ENCODE measurements at regions not wholly inside any gene's neighbourhood (a gene's known extent, or its start where the extent isn't known, plus 50 kb on each side); places are given as distances from the start of the nearest gene placed in this dataset.
"Not testable (repeated sequence)": the region's sequence is repeated elsewhere in the genome, so short reads cannot be mapped to it uniquely, and the experiment has no call there.

DNA sequence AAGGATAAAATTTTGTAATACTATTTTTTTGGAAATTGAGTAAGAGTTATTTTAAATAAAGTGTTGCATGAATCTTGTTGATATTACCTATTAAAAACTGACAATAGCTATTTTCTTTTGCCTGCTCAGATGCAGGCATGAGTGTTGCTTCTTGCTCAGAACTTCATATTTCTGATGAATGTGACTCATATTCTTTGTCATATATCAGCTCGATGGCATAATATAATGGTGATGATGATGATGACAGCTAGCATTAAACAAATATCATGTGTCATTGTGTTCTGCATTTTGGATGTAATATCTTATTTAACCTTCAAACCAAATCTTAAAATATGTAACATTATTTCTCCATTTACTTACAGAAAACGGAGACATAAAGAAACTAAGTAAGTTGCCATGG is 605.5 kb upstream of the FOXG1 start:
- no peaks in the 10 kb centered on the region for H3K79me2 ChIP-seq (ENCODE audit: control insufficient read depth, insufficient read depth, low read length, unreplicated experiment)
- H3K27ac ChIP-seq (ENCODE audit: low read depth, low read length) = no peak overlapping the region
- H3K4me3 ChIP-seq (ENCODE audit: low read depth, low read length) = no peak overlapping the region
- H3K4me1 ChIP-seq (ENCODE audit: control insufficient read depth, insufficient read depth, low read length, unreplicated experiment) = no peaks in the 10 kb centered on the region
- H2AFZ ChIP-seq (ENCODE audit: low read length, unreplicated experiment) = no peak overlapping the region
- H3K27me3 ChIP-seq (ENCODE audit: insufficient read depth, low read length) = no peaks in the 10 kb centered on the region
- H3K36me3 ChIP-seq (ENCODE audit: insufficient read depth, low read length) = no peaks in the 10 kb centered on the region

DNA sequence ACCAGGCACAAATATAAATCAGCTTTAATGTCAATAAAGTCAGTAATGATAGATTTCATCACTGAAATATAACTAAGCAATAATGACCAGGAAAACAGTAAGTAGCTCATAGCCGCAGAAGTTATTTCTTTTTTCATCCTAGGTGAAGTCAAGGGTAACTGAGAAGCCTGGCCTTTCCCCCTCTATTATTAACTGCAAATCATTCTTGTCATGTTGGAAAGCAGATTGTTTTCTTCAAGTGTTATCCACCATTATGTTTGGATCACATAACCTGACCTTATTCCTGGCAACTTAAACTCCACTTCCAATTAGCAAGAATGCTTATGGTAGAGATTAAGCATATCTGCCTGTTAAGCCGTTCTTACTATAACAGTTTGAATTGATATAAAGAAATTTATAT is 603.4 kb upstream of the FOXG1 start:
- no peaks in the 10 kb centered on the region for H3K4me1 ChIP-seq (ENCODE audit: control insufficient read depth, insufficient read depth, low read length, unreplicated experiment)
- no peak overlapping the region for H3K27ac ChIP-seq (ENCODE audit: low read depth, low read length)
- no peak overlapping the region for H2AFZ ChIP-seq (ENCODE audit: low read length, unreplicated experiment)
- no peaks in the 10 kb centered on the region for H3K79me2 ChIP-seq (ENCODE audit: control insufficient read depth, insufficient read depth, low read length, unreplicated experiment)
- no peaks in the 10 kb centered on the region for H3K27me3 ChIP-seq (ENCODE audit: insufficient read depth, low read length)
- no peak overlapping the region for H3K4me3 ChIP-seq (ENCODE audit: low read depth, low read length)
- no peaks in the 10 kb centered on the region for H3K36me3 ChIP-seq (ENCODE audit: insufficient read depth, low read length)

DNA sequence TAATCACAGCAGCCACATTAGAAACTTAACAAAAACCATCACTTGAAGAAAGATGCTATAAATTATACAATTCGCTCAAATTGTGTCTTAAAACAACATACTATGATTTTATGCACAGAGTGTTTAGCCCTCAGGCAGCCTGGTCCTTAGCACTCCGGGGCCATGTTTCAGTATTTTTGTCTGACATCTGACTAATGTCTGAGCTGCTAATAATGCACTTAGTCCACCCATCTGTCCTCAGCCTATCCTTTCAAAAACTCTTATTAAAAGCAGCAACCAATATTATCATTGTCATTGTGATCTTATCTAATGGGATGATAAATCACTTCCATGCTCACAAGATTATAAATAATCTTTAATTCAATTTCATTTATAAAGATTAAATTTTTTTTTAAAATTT is 602.7 kb upstream of the FOXG1 start:
- Histone ChIP-seq H3K27me3 (ENCODE audit: insufficient read depth, low read length) (no peaks in the 10 kb centered on the region), H3K79me2 (ENCODE audit: control insufficient read depth, insufficient read depth, low read length, unreplicated experiment) (no peaks in the 10 kb centered on the region), H3K4me1 (ENCODE audit: control insufficient read depth, insufficient read depth, low read length, unreplicated experiment) (no peaks in the 10 kb centered on the region), H2AFZ (ENCODE audit: low read length, unreplicated experiment) (no peak overlapping the region), H3K4me3 (ENCODE audit: low read depth, low read length) (no peak overlapping the region), H3K36me3 (ENCODE audit: insufficient read depth, low read length) (no peaks in the 10 kb centered on the region), H3K27ac (ENCODE audit: low read depth, low read length) (no peak overlapping the region)

DNA sequence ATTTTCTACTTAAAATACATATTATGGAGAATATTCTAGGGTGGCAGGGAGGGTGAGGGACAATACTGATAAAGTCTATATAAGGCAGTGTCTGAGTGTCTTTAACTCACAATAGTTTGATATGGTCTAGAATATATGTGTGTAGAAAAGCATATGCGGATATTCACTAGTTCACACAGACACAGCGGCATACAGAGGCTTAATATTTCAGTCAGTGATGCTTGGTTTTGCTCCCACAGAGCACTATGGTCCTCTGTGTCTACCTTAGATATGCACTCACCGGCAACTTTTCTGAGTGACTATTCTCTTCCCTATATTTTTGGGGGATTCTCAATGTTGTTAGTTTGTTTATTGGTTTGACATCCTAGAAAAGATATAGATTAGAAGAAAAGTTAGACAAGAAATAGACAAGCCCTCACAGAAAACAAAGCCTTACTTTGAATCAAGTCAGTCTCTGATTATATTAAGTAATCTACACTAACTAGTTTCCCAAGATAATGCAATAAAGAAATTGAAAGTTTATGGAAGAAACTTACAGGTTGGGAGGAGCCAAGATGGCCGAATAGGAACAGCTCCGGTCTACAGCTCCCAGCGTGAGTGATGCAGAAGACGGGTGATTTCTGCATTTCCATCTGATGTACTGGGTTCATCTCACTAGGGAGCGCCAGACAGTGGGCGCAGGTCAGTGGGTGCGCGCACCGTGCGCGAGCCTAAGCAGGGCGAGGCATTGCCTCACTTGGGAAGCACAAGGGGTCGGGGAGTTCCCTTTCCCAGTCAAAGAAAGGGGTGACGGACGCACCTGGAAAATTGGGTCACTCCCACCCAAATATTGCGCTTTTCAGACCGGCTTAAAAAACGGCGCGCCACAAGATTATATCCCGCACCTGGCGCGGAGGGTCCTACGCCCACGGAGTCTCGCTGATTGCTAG is 578.4 kb upstream of the FOXG1 start:
- not testable (repeated sequence) for H3K4me1 ChIP-seq (ENCODE audit: control insufficient read depth, insufficient read depth, low read length, unreplicated experiment); H3K27me3 ChIP-seq (ENCODE audit: insufficient read depth, low read length); H3K27ac ChIP-seq (ENCODE audit: low read depth, low read length); H3K79me2 ChIP-seq (ENCODE audit: control insufficient read depth, insufficient read depth, low read length, unreplicated experiment); H3K36me3 ChIP-seq (ENCODE audit: insufficient read depth, low read length); H2AFZ ChIP-seq (ENCODE audit: low read length, unreplicated experiment); H3K4me3 ChIP-seq (ENCODE audit: low read depth, low read length)

DNA sequence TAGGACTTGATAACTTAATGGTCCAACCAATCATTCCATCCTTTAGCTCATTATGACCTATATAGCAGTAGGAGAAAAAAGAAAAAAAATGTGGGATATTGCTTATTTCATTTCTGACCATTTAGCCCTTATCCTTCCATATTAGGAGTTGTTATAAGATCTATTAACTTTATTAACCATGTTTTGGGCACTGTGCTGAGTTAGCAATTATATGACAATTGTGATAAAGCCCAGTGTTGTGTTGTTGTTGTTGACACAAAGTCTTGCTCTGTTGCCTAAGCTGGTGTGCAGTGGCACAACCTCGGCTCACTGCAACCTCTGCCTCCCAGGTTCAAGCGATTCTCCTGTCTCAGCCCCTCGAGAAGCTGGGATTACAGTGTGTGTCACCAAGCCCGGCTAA is 569.7 kb upstream of the FOXG1 start:
- H3K4me3 ChIP-seq (ENCODE audit: low read depth, low read length) = no peak overlapping the region
- H3K36me3 ChIP-seq (ENCODE audit: insufficient read depth, low read length) = no peaks in the 10 kb centered on the region
- no peak overlapping the region for H3K27ac ChIP-seq (ENCODE audit: low read depth, low read length)
- H3K4me1 ChIP-seq (ENCODE audit: control insufficient read depth, insufficient read depth, low read length, unreplicated experiment) = no peaks in the 10 kb centered on the region
- no peak overlapping the region for H2AFZ ChIP-seq (ENCODE audit: low read length, unreplicated experiment)
- H3K79me2 ChIP-seq (ENCODE audit: control insufficient read depth, insufficient read depth, low read length, unreplicated experiment) = no peaks in the 10 kb centered on the region
- H3K27me3 ChIP-seq (ENCODE audit: insufficient read depth, low read length) = no peaks in the 10 kb centered on the region

DNA sequence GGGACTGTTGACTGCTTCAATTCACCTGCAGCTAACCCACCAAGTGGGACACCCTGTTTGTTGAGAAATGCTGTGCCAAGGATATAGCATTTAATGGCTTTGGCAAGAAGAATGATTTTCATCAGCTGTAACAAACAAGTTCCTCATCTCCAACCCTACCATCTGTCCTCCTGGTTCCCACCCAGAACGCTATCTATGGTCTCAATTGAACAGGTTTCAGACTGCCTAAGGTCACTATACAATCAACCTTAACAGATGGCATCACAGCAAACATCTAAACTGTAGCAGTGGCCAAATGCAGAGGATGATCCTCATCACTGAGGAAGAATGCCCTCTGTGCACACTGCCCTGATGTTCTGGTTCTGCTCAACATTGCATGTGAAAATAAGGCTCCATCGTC is 546.2 kb upstream of the FOXG1 start:
- Histone ChIP-seq H3K36me3 (ENCODE audit: insufficient read depth, low read length) (no peaks in the 10 kb centered on the region), H3K4me3 (ENCODE audit: low read depth, low read length) (no peak overlapping the region), H3K79me2 (ENCODE audit: control insufficient read depth, insufficient read depth, low read length, unreplicated experiment) (no peaks in the 10 kb centered on the region), H3K27ac (ENCODE audit: low read depth, low read length) (no peak overlapping the region), H2AFZ (ENCODE audit: low read length, unreplicated experiment) (no peak overlapping the region), H3K27me3 (ENCODE audit: insufficient read depth, low read length) (no peaks in the 10 kb centered on the region), H3K4me1 (ENCODE audit: control insufficient read depth, insufficient read depth, low read length, unreplicated experiment) (no peaks in the 10 kb centered on the region)

DNA sequence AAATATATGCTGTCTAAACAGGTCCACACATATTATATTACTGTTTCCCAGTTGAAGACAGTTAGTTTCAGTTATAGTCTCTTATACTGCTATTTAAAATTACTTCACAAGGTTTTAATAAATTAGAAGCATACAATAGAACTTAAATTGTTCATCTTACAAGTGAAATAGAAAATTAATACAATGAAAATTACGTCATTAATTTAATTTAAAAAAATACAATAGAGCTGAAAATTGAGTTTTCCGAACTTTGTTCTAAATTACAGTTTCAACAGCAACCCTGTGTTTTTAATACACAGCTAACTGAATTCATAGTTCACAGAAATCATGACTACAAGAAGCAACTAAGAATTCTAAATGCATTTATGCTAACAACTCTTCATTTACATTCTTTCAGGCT is 525.7 kb upstream of the FOXG1 start:
- no peaks in the 10 kb centered on the region for H3K4me1 ChIP-seq (ENCODE audit: control insufficient read depth, insufficient read depth, low read length, unreplicated experiment)
- no peak overlapping the region for H2AFZ ChIP-seq (ENCODE audit: low read length, unreplicated experiment)
- H3K79me2 ChIP-seq (ENCODE audit: control insufficient read depth, insufficient read depth, low read length, unreplicated experiment) = no peaks in the 10 kb centered on the region
- no peak overlapping the region for H3K27ac ChIP-seq (ENCODE audit: low read depth, low read length)
- no peaks in the 10 kb centered on the region; the same call in 1 of the 2 replicates for H3K27me3 ChIP-seq (ENCODE audit: insufficient read depth, low read length)
- no peak overlapping the region for H3K4me3 ChIP-seq (ENCODE audit: low read depth, low read length)
- no peaks in the 10 kb centered on the region for H3K36me3 ChIP-seq (ENCODE audit: insufficient read depth, low read length)

DNA sequence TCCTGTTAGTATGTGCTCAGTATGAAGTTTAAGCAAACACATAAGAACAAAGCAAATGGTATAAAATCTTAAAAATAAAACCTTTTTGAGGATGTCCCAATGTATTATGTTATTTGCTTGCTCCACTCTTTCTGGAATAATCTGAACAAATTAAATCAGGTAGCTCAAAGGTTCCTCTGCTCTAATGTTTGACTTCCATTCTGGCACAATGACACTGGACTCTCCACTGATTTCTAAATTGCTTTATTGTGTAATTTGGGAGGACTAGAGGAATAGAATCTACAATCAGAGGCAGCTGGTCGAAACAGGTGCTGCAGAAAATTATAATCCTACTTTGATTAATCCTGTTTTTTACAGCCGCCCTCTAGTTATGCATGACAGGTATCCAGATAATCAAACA is 523.7 kb upstream of the FOXG1 start:
- Histone ChIP-seq H3K27me3 (ENCODE audit: insufficient read depth, low read length) (no peaks in the 10 kb centered on the region; the same call in 1 of the 2 replicates), H3K4me3 (ENCODE audit: low read depth, low read length) (no peak overlapping the region), H3K4me1 (ENCODE audit: control insufficient read depth, insufficient read depth, low read length, unreplicated experiment) (no peaks in the 10 kb centered on the region), H3K27ac (ENCODE audit: low read depth, low read length) (no peak overlapping the region), H2AFZ (ENCODE audit: low read length, unreplicated experiment) (no peak overlapping the region), H3K79me2 (ENCODE audit: control insufficient read depth, insufficient read depth, low read length, unreplicated experiment) (no peaks in the 10 kb centered on the region), H3K36me3 (ENCODE audit: insufficient read depth, low read length) (no peaks in the 10 kb centered on the region)

DNA sequence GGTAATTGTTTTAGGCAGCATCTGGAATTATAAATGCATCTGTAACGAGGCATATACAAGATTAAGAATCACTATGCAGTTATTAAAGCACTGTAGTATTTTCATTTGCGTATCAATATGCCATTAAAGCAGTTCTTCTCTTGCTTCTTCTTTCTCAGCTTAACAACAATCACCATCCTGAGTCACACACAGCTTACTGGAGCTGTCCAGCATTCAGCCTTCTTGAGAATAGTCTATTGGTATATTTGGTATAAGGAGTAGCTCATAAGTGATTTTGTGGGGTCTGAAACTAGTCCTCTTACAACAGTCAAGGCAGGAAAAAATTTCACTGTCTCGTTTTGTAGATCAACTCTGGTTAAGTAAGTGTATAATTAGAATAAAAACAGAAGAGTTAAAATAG is 523.0 kb upstream of the FOXG1 start:
- no peaks in the 10 kb centered on the region for H3K4me1 ChIP-seq (ENCODE audit: control insufficient read depth, insufficient read depth, low read length, unreplicated experiment)
- peaks cover 4% of the 10 kb centered on the region; the same call in 1 of the 2 replicates for H3K27me3 ChIP-seq (ENCODE audit: insufficient read depth, low read length)
- no peak overlapping the region for H3K27ac ChIP-seq (ENCODE audit: low read depth, low read length)
- H3K4me3 ChIP-seq (ENCODE audit: low read depth, low read length) = no peak overlapping the region
- H2AFZ ChIP-seq (ENCODE audit: low read length, unreplicated experiment) = no peak overlapping the region
- no peaks in the 10 kb centered on the region for H3K79me2 ChIP-seq (ENCODE audit: control insufficient read depth, insufficient read depth, low read length, unreplicated experiment)
- H3K36me3 ChIP-seq (ENCODE audit: insufficient read depth, low read length) = no peaks in the 10 kb centered on the region

DNA sequence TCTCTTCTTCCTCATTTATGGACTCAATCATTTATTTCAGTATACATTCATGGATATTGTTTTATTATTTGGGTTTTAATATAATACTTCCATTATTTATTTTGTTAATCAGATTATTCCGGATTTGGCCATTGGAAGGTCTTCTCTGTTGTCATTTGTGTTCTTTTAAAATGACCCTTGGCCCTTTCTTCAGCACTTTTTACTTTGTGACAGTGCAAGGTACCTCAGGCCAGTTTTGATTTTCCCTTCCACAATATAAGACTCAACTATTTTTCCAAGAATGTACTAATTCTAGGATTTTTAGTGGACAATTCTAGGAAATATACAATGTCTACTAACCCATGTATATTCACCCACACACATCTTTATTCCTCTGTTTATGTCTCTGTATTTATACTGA is 521.4 kb upstream of the FOXG1 start:
- H3K27me3 ChIP-seq (ENCODE audit: insufficient read depth, low read length) = peaks cover 7% of the 10 kb centered on the region; the same call in 1 of the 2 replicates
- no peak overlapping the region for H2AFZ ChIP-seq (ENCODE audit: low read length, unreplicated experiment)
- no peaks in the 10 kb centered on the region for H3K36me3 ChIP-seq (ENCODE audit: insufficient read depth, low read length)
- no peak overlapping the region for H3K27ac ChIP-seq (ENCODE audit: low read depth, low read length)
- no peaks in the 10 kb centered on the region for H3K4me1 ChIP-seq (ENCODE audit: control insufficient read depth, insufficient read depth, low read length, unreplicated experiment)
- no peaks in the 10 kb centered on the region for H3K79me2 ChIP-seq (ENCODE audit: control insufficient read depth, insufficient read depth, low read length, unreplicated experiment)
- no peak overlapping the region for H3K4me3 ChIP-seq (ENCODE audit: low read depth, low read length)

DNA sequence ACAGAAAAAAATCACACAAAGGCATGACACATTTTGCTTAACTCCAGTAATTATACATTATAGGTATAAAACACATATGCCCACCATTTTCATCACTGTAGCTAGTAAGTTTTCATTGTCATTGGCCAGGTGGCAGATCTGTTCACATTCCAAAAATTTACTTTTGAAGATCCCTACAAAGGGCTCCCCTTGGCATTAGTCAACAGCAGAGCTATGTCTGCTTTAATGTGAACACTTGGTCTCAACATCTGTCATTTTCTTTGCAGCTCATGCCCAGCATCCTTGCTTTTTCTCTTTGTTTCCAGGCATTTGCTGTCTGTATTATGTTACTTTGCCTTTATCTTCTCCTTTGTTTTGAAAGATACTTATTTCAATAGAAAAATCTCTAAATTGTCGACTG is 519.1 kb upstream of the FOXG1 start:
- Histone ChIP-seq H3K27ac (ENCODE audit: low read depth, low read length) (no peak overlapping the region), H3K4me1 (ENCODE audit: control insufficient read depth, insufficient read depth, low read length, unreplicated experiment) (no peaks in the 10 kb centered on the region), H3K27me3 (ENCODE audit: insufficient read depth, low read length) (0 out of 2 replicates have a peak, but pooled peaks cover 7% of the 10 kb centered on the region), H3K36me3 (ENCODE audit: insufficient read depth, low read length) (no peaks in the 10 kb centered on the region), H3K79me2 (ENCODE audit: control insufficient read depth, insufficient read depth, low read length, unreplicated experiment) (no peaks in the 10 kb centered on the region), H2AFZ (ENCODE audit: low read length, unreplicated experiment) (no peak overlapping the region), H3K4me3 (ENCODE audit: low read depth, low read length) (no peak overlapping the region)

Data from ACC112 (cell line).